KMS-11 (cell line): ENCODE measurements at regions not wholly inside any gene's neighbourhood (a gene's known extent, or its start where the extent isn't known, plus 50 kb on each side); places are given as distances from the start of the nearest gene placed in this dataset.

Experiments
- H2AFZ ChIP-seq: fragments of 200-600 bp; sonication (generic); 2 replicates; pipeline ENCODE4 v1.6.1; 2016; ENCODE audit warnings: antibody characterized with exemption, mixed run types, low read depth
- H3K27ac ChIP-seq: fragments of 200-600 bp; sonication (generic); 2 replicates; pipeline ENCODE4 v1.6.1; 2016; ENCODE audit warnings: mild to moderate bottlenecking, mixed run types
- H3K27me3 ChIP-seq: fragments of 200-600 bp; sonication (generic); 2 replicates; pipeline ENCODE4 v1.6.1; 2017; ENCODE audit warnings: mild to moderate bottlenecking, low read depth, mixed run types, moderate library complexity; ENCODE audit not compliant: insufficient read depth
- H3K36me3 ChIP-seq: fragments of 200-600 bp; sonication (generic); 2 replicates; pipeline ENCODE4 v1.6.1; 2017; ENCODE audit warnings: mild to moderate bottlenecking, mixed run types; ENCODE audit not compliant: insufficient read depth
- H3K4me1 ChIP-seq: fragments of 200-600 bp; sonication (generic); 2 replicates; pipeline ENCODE4 v1.6.1; 2016; ENCODE audit warnings: mild to moderate bottlenecking, low read depth, mixed run types; ENCODE audit not compliant: poor library complexity, severe bottlenecking
- H3K4me2 ChIP-seq: fragments of 200-600 bp; sonication (generic); 2 replicates; pipeline ENCODE4 v1.7.0; 2016; ENCODE audit warnings: mild to moderate bottlenecking, mixed run types
- H3K4me3 ChIP-seq: fragments of 200-600 bp; sonication (generic); IDR thresholded peaks from 2 replicates; pipeline ENCODE4 v1.6.1; 2017; ENCODE audit warnings: low read depth, low read length, mixed read lengths; ENCODE audit not compliant: insufficient read depth
- H3K79me2 ChIP-seq: fragments of 200-600 bp; sonication (generic); 2 replicates; pipeline ENCODE4 v1.6.1; 2016; ENCODE audit warnings: low read depth, mixed run types; ENCODE audit not compliant: insufficient read depth
- H3K9ac ChIP-seq: fragments of 200-600 bp; sonication (generic); 2 replicates; pipeline ENCODE4 v1.6.1; 2016; ENCODE audit warnings: mild to moderate bottlenecking, mixed run types
- H4K20me1 ChIP-seq: fragments of 200-600 bp; sonication (generic); 2 replicates; pipeline ENCODE4 v1.6.1; 2016; ENCODE audit warnings: mild to moderate bottlenecking, mixed run types; ENCODE audit not compliant: insufficient read depth
- CTCF ChIP-seq: fragments of 200-600 bp; sonication (generic); conservative IDR thresholded peaks from 2 replicates; pipeline ENCODE4 v1.6.1; 2017; ENCODE audit warnings: low read depth, mild to moderate bottlenecking, antibody characterized with exemption, low read length, moderate library complexity, mixed read lengths

GRCh38 chr17:12553625-12554024, 112.1 kb upstream of the MYOCD start:
- Histone ChIP-seq H3K4me3 (no peak overlapping the region), H3K27me3 (no peaks in the 10 kb centered on the region), H2AFZ (no peak overlapping the region), H4K20me1 (no peaks in the 10 kb centered on the region), H3K9ac (no peak overlapping the region), H3K36me3 (no peaks in the 10 kb centered on the region), H3K4me1 (no peaks in the 10 kb centered on the region), H3K79me2 (no peaks in the 10 kb centered on the region), H3K4me2 (no peak overlapping the region), H3K27ac (no peak overlapping the region)
- no peak for TF ChIP-seq CTCF

- Histone ChIP-seq H3K27me3 (no peaks in the 10 kb centered on the region), H3K36me3 (no peaks in the 10 kb centered on the region), H3K9ac (no peak overlapping the region), H2AFZ (no peak overlapping the region), H3K27ac (no peak overlapping the region), H3K4me2 (no peak overlapping the region), H3K4me3 (no peak overlapping the region), H3K4me1 (no peaks in the 10 kb centered on the region), H3K79me2 (no peaks in the 10 kb centered on the region), H4K20me1 (no peaks in the 10 kb centered on the region)
- no peak for TF ChIP-seq CTCF
These were observed 111.4 kb upstream of the MYOCD start for GRCh38 chr17:12554251-12554650.

- no peak overlapping the region for H3K27ac ChIP-seq
- no peaks in the 10 kb centered on the region for H3K79me2 ChIP-seq
- no peak overlapping the region for H3K4me3 ChIP-seq
- no peak overlapping the region for H2AFZ ChIP-seq
- H3K9ac ChIP-seq = no peak overlapping the region
- TF ChIP-seq CTCF = no peak
- no peaks in the 10 kb centered on the region for H4K20me1 ChIP-seq
- H3K36me3 ChIP-seq = no peaks in the 10 kb centered on the region
- no peaks in the 10 kb centered on the region for H3K4me1 ChIP-seq
- no peak overlapping the region for H3K4me2 ChIP-seq
- H3K27me3 ChIP-seq = no peaks in the 10 kb centered on the region
These were observed 99.4 kb upstream of the MYOCD start for GRCh38 chr17:12566291-12566690.

GRCh38 chr17:12567077-12568053, 98.3 kb upstream of the MYOCD start:
- H3K36me3 ChIP-seq = no peaks in the 10 kb centered on the region
- H3K4me2 ChIP-seq = no peak overlapping the region
- H3K4me3 ChIP-seq = no peak overlapping the region
- no peak overlapping the region for H3K9ac ChIP-seq
- H3K79me2 ChIP-seq = no peaks in the 10 kb centered on the region
- H3K27me3 ChIP-seq = no peaks in the 10 kb centered on the region
- no peaks in the 10 kb centered on the region for H3K4me1 ChIP-seq
- no peak overlapping the region for H2AFZ ChIP-seq
- no peaks in the 10 kb centered on the region for H4K20me1 ChIP-seq
- H3K27ac ChIP-seq = no peak overlapping the region
- TF ChIP-seq CTCF = no peak
